ENCODE measurements at regions not wholly inside any gene's neighbourhood (a gene's known extent, or its start where the extent isn't known, plus 50 kb on each side); places are given as distances from the start of the nearest gene placed in this dataset.
A peak's percentile ranks its signal among the peaks of the same experiment; 100 is the strongest.
"Not testable (repeated sequence)": the region's sequence is repeated elsewhere in the genome, so short reads cannot be mapped to it uniquely, and the experiment has no call there.

- DNase-seq (ENCODE audit: low read depth): no peak
- H3K4me3 ChIP-seq (ENCODE audit: low read depth, low read length): no peak overlapping the region
- no peak for TF ChIP-seq CTCF (conservative IDR thresholded peaks at IDR 0.05; ENCODE audit: low read depth, low read length)
Observed at GRCh38 chr20:30910937-30911725, 346.3 kb upstream of the DEFB115 start.

DNA sequence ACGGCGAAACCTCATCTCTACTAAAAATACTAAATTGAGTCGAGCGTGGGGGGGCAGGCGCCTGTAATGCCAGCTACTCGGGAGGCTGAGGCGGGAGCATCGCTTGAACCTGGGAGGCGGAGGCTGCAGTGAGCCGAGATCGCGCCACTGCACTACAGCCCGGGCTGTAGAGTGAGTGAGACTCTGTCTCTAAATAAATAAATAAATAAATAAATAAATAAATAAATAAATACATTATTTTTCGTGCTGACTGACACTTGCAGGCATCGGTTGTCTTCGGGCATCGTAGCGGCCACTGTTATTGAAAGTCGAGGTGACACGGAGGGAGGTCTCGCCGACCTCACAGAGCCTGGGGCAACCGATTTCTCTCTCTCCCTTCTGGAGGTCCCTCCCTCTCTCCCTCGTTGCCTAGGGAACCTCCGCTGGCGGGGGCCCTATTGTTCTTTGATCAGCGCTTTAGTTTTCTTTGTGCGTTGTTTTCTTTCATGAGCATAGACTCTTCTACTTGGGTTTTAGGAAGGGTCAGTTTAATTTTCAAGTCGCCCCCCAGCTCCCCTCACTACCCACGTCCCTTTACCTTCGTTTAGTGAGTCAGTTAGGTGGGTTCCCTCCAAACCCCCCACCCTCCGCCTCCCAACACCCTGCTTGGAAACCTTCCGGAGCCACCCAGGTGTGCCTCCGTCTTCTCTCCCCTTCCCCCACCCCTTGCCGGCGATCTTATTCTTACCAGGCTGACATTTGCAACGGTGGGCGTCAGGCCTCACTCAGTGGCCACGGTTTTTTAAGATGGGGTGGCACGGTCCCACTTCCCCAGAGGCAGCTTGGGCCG lies 345.4 kb upstream of the DEFB115 start:
- TF ChIP-seq CTCF (conservative IDR thresholded peaks at IDR 0.05; ENCODE audit: low read depth, low read length): peak; percentile 49
- DNase-seq (ENCODE audit: low read depth): peak; percentile 27
- peak overlapping the region; percentile 39 for H3K4me3 ChIP-seq (ENCODE audit: low read depth, low read length)

- peak; percentile 54 for DNase-seq (ENCODE audit: low read depth)
- H3K4me3 ChIP-seq (ENCODE audit: low read depth, low read length): peak overlapping the region; percentile 39
Observed at GRCh38 chr20:30912661-30913026, 344.8 kb upstream of the DEFB115 start.

DNA sequence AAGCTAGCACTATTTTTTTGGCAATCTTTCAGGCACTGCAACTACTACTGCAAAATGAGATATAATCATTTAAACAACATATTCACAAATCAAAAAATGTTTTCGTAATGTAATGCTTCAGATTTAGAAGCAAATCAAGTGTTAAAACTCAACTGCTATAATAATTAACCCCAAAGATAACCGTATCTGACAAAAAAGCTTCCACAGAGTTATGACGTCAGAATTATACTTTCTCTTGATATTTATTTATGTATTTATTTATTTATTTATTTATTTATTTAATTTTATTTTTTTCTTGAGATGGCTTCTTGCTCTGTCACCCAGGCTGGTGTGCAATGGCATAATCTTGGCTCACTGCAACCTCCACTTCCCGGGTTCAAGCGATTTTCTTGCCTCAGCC lies 341.1 kb upstream of the DEFB115 start:
- not testable (repeated sequence) for DNase-seq (ENCODE audit: low read depth); H3K4me3 ChIP-seq (ENCODE audit: low read depth, low read length)

- DNase-seq (ENCODE audit: low read depth): no peak
- H3K4me3 ChIP-seq (ENCODE audit: low read depth, low read length): no peak overlapping the region
- no peak for TF ChIP-seq CTCF (conservative IDR thresholded peaks at IDR 0.05; ENCODE audit: low read depth, low read length)
Observed at GRCh38 chr20:30919514-30920188, 337.8 kb upstream of the DEFB115 start.

DNA sequence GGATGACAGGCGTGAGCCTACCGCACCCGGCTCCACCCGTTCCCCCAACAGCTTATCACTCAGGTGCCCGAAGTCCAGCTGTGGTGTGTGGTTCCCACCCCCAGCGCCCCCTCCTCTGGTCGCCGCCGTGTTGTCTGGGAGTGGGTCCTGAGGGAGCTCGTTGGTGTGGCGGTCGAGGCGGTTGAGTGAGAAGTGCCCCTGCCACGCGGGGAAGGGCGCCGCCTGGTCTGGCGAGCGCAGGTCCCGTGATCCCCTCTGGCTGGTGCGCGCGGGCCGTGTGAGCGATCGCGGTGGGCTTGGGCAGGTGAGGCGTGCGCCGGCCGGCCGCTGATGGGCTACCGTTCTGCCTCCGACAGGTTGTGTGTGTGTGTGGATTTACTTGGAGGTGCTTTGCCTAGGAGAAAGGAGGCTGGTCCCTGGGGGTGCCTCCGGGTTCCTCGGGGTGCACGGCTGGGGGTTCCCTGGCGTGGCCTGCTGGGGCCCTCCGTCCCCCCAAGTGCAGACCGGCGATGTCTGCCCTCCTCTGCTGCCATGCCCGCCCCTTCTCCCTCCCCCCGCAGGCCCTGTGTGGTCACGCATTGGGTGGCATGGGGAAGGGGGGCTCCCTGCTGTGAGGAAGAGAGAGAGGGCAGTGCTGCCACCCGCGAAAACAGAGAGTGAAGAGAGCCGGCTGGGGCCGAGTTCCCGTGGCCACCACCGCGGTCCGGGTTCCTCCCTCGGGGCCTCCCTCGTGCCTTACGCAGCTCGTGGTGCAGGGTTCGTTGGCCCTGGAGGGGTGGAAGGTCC lies 336.0 kb upstream of the DEFB115 start:
- DNase-seq (ENCODE audit: low read depth): no peak
- no peak overlapping the region for H3K4me3 ChIP-seq (ENCODE audit: low read depth, low read length)
- no peak for TF ChIP-seq CTCF (conservative IDR thresholded peaks at IDR 0.05; ENCODE audit: low read depth, low read length)

- H3K4me3 ChIP-seq (ENCODE audit: low read depth, low read length): no peak overlapping the region
- DNase-seq (ENCODE audit: low read depth): no peak
- TF ChIP-seq CTCF (conservative IDR thresholded peaks at IDR 0.05; ENCODE audit: low read depth, low read length): no peak
Observed at GRCh38 chr20:30922129-30922528, 335.3 kb upstream of the DEFB115 start.

Data from choroid plexus epithelial cell (primary cell).